ENCODE measurements at regions not wholly inside any gene's neighbourhood (a gene's known extent, or its start where the extent isn't known, plus 50 kb on each side); places are given as distances from the start of the nearest gene placed in this dataset.

DNA sequence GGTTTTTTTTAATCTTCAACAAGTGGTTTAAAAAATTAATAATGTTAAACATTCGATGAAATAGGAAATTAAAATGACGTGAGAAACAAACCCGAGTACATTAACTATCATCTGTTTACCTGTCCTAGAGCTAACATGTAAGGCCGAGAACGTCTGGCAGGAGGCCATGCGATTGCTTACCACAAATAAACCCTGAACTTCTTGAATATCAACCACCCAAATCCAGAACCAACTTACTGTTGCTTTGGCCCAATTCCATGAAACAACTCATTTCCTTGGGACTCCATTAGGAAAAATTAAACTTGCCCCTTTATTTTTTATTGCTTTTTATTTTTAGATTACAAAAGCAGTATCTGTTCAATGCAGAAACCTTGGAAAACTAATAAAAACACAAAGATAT is 228.9 kb upstream of the IRS2 start:
- Histone ChIP-seq H3K4me3 (ENCODE audit: low read length) (no peak overlapping the region), H3K27me3 (ENCODE audit: insufficient read depth, low read length, poor library complexity) (no peaks in the 10 kb centered on the region), H2BK120ac (ENCODE audit: low read depth, low read length) (no peak overlapping the region), H3K4me1 (ENCODE audit: control insufficient read depth, low read depth, low read length) (peaks cover 2% of the 10 kb centered on the region), H3K4ac (ENCODE audit: low read depth, low read length) (no peak overlapping the region), H2BK15ac (replicated peaks; ENCODE audit: low read depth) (no peak overlapping the region), H3K36me3 (ENCODE audit: control insufficient read depth, insufficient read depth, low read length) (no peaks in the 10 kb centered on the region), H3K27ac (ENCODE audit: low read depth, low read length) (no peak overlapping the region), H3K79me1 (ENCODE audit: low read length) (no peaks in the 10 kb centered on the region), H2AK5ac (ENCODE audit: low read length) (no peak overlapping the region), H3K18ac (ENCODE audit: low read length) (no peak overlapping the region), H3K23ac (ENCODE audit: low read length) (no peak overlapping the region), H3K9ac (ENCODE audit: low read length) (no peak overlapping the region), H3K56ac (ENCODE audit: low read length) (no peak overlapping the region), H3K4me2 (ENCODE audit: low read length) (no peak overlapping the region), H4K5ac (ENCODE audit: low read length) (no peak overlapping the region), H4K8ac (ENCODE audit: low read depth, low read length) (no peak overlapping the region), H3K79me2 (ENCODE audit: control insufficient read depth, insufficient read depth, low read length) (no peaks in the 10 kb centered on the region), H2BK5ac (ENCODE audit: low read length) (no peak overlapping the region)
- no CpG with 5 or more reads among the region's 6 CpGs for WGBS (ENCODE audit: extremely low coverage, insufficient coverage, low lambda C conversion rate)
- DNase-seq, result no peak

DNA sequence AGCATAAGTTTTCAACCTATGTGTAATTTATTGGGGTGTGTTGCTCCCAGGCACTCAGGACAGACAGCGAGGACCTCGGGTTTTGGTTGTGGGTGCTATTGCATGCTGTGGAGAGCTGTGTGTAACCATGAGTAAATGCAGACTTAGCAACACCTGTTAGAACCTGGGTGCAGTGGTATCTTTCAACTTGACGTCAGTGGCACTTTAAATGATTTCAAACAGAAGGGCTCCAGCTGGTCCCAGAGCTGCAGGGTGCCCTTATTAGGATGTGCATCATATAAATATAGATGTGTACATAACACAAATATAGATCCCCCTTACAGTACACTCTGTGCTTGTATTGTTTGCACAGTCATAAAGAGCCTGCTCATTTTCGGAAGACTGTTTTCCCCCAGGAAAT is 228.3 kb upstream of the IRS2 start:
- Histone ChIP-seq H4K5ac (ENCODE audit: low read length) (no peak overlapping the region), H2BK5ac (ENCODE audit: low read length) (no peak overlapping the region), H3K4me2 (ENCODE audit: low read length) (no peak overlapping the region), H3K56ac (ENCODE audit: low read length) (no peak overlapping the region), H3K4me3 (ENCODE audit: low read length) (no peak overlapping the region), H3K23ac (ENCODE audit: low read length) (no peak overlapping the region), H3K79me2 (ENCODE audit: control insufficient read depth, insufficient read depth, low read length) (no peaks in the 10 kb centered on the region), H2AK5ac (ENCODE audit: low read length) (no peak overlapping the region), H3K4me1 (ENCODE audit: control insufficient read depth, low read depth, low read length) (peaks cover 2% of the 10 kb centered on the region), H3K27me3 (ENCODE audit: insufficient read depth, low read length, poor library complexity) (no peaks in the 10 kb centered on the region), H2BK15ac (replicated peaks; ENCODE audit: low read depth) (no peak overlapping the region), H3K27ac (ENCODE audit: low read depth, low read length) (no peak overlapping the region), H3K18ac (ENCODE audit: low read length) (no peak overlapping the region), H3K79me1 (ENCODE audit: low read length) (no peaks in the 10 kb centered on the region), H4K8ac (ENCODE audit: low read depth, low read length) (no peak overlapping the region), H2BK120ac (ENCODE audit: low read depth, low read length) (no peak overlapping the region), H3K36me3 (ENCODE audit: control insufficient read depth, insufficient read depth, low read length) (no peaks in the 10 kb centered on the region), H3K9ac (ENCODE audit: low read length) (no peak overlapping the region), H3K4ac (ENCODE audit: low read depth, low read length) (no peak overlapping the region)
- no CpG with 5 or more reads among the region's 4 CpGs for WGBS (ENCODE audit: extremely low coverage, insufficient coverage, low lambda C conversion rate)
- no peak for DNase-seq

DNA sequence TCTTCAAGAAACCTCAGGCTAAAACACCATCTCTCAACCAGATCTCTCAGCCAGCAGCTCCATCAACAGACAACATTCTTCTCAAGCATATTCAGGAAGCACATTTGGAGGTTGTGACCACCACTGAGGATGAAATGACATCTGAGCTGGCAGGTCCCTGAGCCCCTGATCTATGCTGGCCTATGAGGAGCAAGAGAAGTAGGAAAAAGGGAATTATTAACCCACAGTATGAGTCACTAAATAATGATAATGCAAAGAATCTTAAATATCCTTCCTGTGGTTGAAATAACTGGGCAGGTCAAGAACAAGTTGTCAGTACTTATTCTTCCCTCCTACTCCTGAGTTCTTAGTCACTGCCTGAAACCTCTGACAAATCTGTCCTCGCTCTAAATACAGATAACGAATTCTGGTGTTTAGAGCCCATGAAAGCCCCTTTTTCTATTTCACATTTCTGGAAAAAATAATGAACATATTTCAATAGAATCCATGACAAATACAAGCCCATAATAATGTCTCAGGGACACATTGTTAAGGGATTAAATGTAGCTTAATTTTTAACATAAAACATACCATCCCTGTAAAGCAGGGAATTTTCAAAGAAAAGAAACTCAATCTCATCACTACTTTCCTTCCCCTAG is 225.8 kb upstream of the IRS2 start:
- Histone ChIP-seq H2BK120ac (ENCODE audit: low read depth, low read length) (no peak overlapping the region), H3K36me3 (ENCODE audit: control insufficient read depth, insufficient read depth, low read length) (no peaks in the 10 kb centered on the region), H3K23ac (ENCODE audit: low read length) (no peak overlapping the region), H2BK15ac (replicated peaks; ENCODE audit: low read depth) (no peak overlapping the region), H3K9ac (ENCODE audit: low read length) (no peak overlapping the region), H3K4me1 (ENCODE audit: control insufficient read depth, low read depth, low read length) (no peaks in the 10 kb centered on the region), H3K27me3 (ENCODE audit: insufficient read depth, low read length, poor library complexity) (no peaks in the 10 kb centered on the region), H3K18ac (ENCODE audit: low read length) (no peak overlapping the region), H4K8ac (ENCODE audit: low read depth, low read length) (no peak overlapping the region), H3K4me2 (ENCODE audit: low read length) (no peak overlapping the region), H2BK5ac (ENCODE audit: low read length) (no peak overlapping the region), H2AK5ac (ENCODE audit: low read length) (no peak overlapping the region), H3K79me2 (ENCODE audit: control insufficient read depth, insufficient read depth, low read length) (no peaks in the 10 kb centered on the region), H4K5ac (ENCODE audit: low read length) (no peak overlapping the region), H3K27ac (ENCODE audit: low read depth, low read length) (no peak overlapping the region), H3K56ac (ENCODE audit: low read length) (no peak overlapping the region), H3K4me3 (ENCODE audit: low read length) (no peak overlapping the region), H3K4ac (ENCODE audit: low read depth, low read length) (no peak overlapping the region), H3K79me1 (ENCODE audit: low read length) (no peaks in the 10 kb centered on the region)
- no CpG with 5 or more reads among the region's 2 CpGs for WGBS (ENCODE audit: extremely low coverage, insufficient coverage, low lambda C conversion rate)
- DNase-seq, result no peak

DNA sequence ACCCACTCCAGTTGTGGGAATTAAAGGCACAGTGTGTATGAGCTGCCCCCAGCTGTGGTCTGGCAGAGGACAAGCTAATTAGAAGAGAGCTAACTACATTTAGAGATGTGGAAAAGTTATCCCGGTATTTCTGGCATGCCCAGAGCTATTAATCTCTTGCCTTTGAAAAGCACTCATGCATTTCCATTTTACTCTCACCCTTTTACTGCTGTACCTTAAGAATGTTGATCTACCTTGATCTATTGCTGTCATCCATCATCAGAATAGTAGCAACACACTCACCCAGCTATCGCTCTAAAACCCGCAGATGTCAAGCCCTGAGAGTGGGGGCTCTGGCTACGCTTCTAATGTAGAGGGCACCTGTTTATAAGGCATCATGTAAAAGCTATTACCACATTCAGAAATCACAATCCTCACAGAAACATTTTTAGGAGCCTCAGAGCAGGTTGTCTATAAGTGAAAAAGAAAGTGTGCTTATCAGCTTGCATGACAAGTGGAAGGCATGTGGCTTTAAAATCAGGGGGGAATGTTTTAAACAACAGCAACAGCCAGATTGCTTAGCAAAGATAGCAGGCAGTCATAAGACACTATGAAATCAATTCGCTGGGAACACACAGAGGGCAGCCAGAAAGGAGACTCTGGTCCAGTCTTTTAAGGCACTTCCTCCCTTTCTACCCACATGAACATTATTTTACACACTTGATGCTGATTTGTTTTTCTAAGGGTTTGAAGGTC is 224.2 kb upstream of the IRS2 start:
- DNase-seq, result no peak
- Histone ChIP-seq H3K4me2 (ENCODE audit: low read length) (no peak overlapping the region), H3K4me3 (ENCODE audit: low read length) (no peak overlapping the region), H3K27ac (ENCODE audit: low read depth, low read length) (no peak overlapping the region), H3K27me3 (ENCODE audit: insufficient read depth, low read length, poor library complexity) (no peaks in the 10 kb centered on the region), H3K4me1 (ENCODE audit: control insufficient read depth, low read depth, low read length) (no peaks in the 10 kb centered on the region), H3K23ac (ENCODE audit: low read length) (no peak overlapping the region), H3K56ac (ENCODE audit: low read length) (no peak overlapping the region), H2BK120ac (ENCODE audit: low read depth, low read length) (no peak overlapping the region), H2BK5ac (ENCODE audit: low read length) (no peak overlapping the region), H3K36me3 (ENCODE audit: control insufficient read depth, insufficient read depth, low read length) (no peaks in the 10 kb centered on the region), H3K9ac (ENCODE audit: low read length) (no peak overlapping the region), H3K79me1 (ENCODE audit: low read length) (no peaks in the 10 kb centered on the region), H3K79me2 (ENCODE audit: control insufficient read depth, insufficient read depth, low read length) (no peaks in the 10 kb centered on the region), H2AK5ac (ENCODE audit: low read length) (no peak overlapping the region), H4K5ac (ENCODE audit: low read length) (no peak overlapping the region), H4K8ac (ENCODE audit: low read depth, low read length) (peak overlapping the region; percentile 13), H2BK15ac (replicated peaks; ENCODE audit: low read depth) (no peak overlapping the region), H3K4ac (ENCODE audit: low read depth, low read length) (no peak overlapping the region), H3K18ac (ENCODE audit: low read length) (no peak overlapping the region)
- no CpG with 5 or more reads among the region's 5 CpGs for WGBS (ENCODE audit: extremely low coverage, insufficient coverage, low lambda C conversion rate)

DNA sequence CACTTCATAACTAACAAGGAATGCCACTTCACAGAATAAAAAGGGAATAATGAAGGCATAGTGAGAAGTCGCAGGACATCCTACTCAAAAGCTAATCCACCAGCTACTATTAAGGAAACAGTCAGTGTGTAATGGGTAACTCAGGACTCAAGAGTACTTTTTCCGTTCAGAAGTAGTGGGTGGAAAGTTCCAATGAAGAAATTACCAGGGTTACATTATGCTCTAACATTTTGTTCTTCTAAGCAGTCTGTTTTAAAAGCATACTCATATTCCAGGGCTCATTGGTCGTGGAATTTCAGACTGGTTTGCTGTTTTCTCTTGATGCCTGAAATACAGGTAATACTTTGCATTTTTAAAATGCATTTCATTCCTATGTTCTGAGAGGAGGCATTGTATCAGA is 222.4 kb upstream of the IRS2 start:
- Histone ChIP-seq H4K8ac (ENCODE audit: low read depth, low read length) (no peak overlapping the region), H3K4ac (ENCODE audit: low read depth, low read length) (no peak overlapping the region), H3K9ac (ENCODE audit: low read length) (no peak overlapping the region), H3K4me3 (ENCODE audit: low read length) (no peak overlapping the region), H3K4me2 (ENCODE audit: low read length) (no peak overlapping the region), H3K4me1 (ENCODE audit: control insufficient read depth, low read depth, low read length) (no peaks in the 10 kb centered on the region), H3K27me3 (ENCODE audit: insufficient read depth, low read length, poor library complexity) (no peaks in the 10 kb centered on the region), H2BK15ac (replicated peaks; ENCODE audit: low read depth) (no peak overlapping the region), H3K79me1 (ENCODE audit: low read length) (no peaks in the 10 kb centered on the region), H3K18ac (ENCODE audit: low read length) (no peak overlapping the region), H3K23ac (ENCODE audit: low read length) (no peak overlapping the region), H2AK5ac (ENCODE audit: low read length) (no peak overlapping the region), H3K56ac (ENCODE audit: low read length) (no peak overlapping the region), H3K79me2 (ENCODE audit: control insufficient read depth, insufficient read depth, low read length) (no peaks in the 10 kb centered on the region), H2BK5ac (ENCODE audit: low read length) (no peak overlapping the region), H3K36me3 (ENCODE audit: control insufficient read depth, insufficient read depth, low read length) (no peaks in the 10 kb centered on the region), H3K27ac (ENCODE audit: low read depth, low read length) (no peak overlapping the region), H2BK120ac (ENCODE audit: low read depth, low read length) (no peak overlapping the region), H4K5ac (ENCODE audit: low read length) (no peak overlapping the region)
- DNase-seq, result no peak
- no CpG with 5 or more reads among the region's 3 CpGs for WGBS (ENCODE audit: extremely low coverage, insufficient coverage, low lambda C conversion rate)

DNA sequence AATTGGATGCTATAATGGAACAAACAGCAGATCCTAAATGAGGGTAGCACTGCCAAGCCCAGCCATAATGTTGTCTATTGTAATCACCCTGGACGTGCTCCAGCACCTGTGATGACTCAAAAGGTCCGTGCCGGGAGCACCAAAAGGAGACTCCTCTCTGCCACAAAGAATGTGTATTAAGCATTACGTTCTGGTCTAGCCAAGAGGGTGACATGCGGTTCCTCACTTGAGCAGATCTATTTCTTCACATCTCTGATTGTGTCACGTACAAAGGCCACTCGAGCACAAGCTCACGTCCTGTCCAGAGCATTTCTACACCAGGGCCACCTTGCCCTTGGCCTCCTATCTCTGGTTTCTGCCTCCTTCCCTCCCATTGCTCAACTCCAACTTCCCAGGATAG is 219.9 kb upstream of the IRS2 start:
- H3K4me2 ChIP-seq (ENCODE audit: low read length), result no peak overlapping the region

More for the DNA sequence above, 219.9 kb upstream of the IRS2 start:
- no CpG with 5 or more reads among the region's 8 CpGs for WGBS (ENCODE audit: extremely low coverage, insufficient coverage, low lambda C conversion rate)
- Histone ChIP-seq H3K4ac (ENCODE audit: low read depth, low read length) (no peak overlapping the region), H3K79me2 (ENCODE audit: control insufficient read depth, insufficient read depth, low read length) (no peaks in the 10 kb centered on the region), H3K23ac (ENCODE audit: low read length) (no peak overlapping the region), H4K5ac (ENCODE audit: low read length) (no peak overlapping the region), H3K4me1 (ENCODE audit: control insufficient read depth, low read depth, low read length) (no peaks in the 10 kb centered on the region), H3K9ac (ENCODE audit: low read length) (no peak overlapping the region), H2AK5ac (ENCODE audit: low read length) (no peak overlapping the region), H3K18ac (ENCODE audit: low read length) (no peak overlapping the region), H3K79me1 (ENCODE audit: low read length) (no peaks in the 10 kb centered on the region), H2BK15ac (replicated peaks; ENCODE audit: low read depth) (no peak overlapping the region), H2BK120ac (ENCODE audit: low read depth, low read length) (no peak overlapping the region), H4K8ac (ENCODE audit: low read depth, low read length) (no peak overlapping the region), H2BK5ac (ENCODE audit: low read length) (no peak overlapping the region), H3K27ac (ENCODE audit: low read depth, low read length) (no peak overlapping the region), H3K36me3 (ENCODE audit: control insufficient read depth, insufficient read depth, low read length) (no peaks in the 10 kb centered on the region), H3K56ac (ENCODE audit: low read length) (no peak overlapping the region), H3K4me3 (ENCODE audit: low read length) (no peak overlapping the region), H3K27me3 (ENCODE audit: insufficient read depth, low read length, poor library complexity) (no peaks in the 10 kb centered on the region)
- DNase-seq, result no peak
